A673 (cell line): ENCODE measurements at regions not wholly inside any gene's neighbourhood (a gene's known extent, or its start where the extent isn't known, plus 50 kb on each side); places are given as distances from the start of the nearest gene placed in this dataset.

ENCODE experiments used
- BruUV-seq: library from RNA; stranded (reverse); fragments of 400-500 nt; replicated peaks from 2 replicates; lab custom pipeline; 2021; lab: Mats Ljungman, UMichigan
- CTCF ChIA-PET: fragments of 300-600 bp; sonication (Branson Sonifier 250); formaldehyde crosslinking; loops from one replicate; lab custom pipeline; 2022; ENCODE audit warnings: antibody characterized with exemption; lab: Charles Lee
- POLR2A ChIA-PET: fragments of 300-600 bp; sonication (Branson Sonifier 250); formaldehyde crosslinking; loops from one replicate; lab custom pipeline; 2022; ENCODE audit warnings: antibody characterized with exemption; ENCODE audit not compliant: low non-redundant PET; lab: Charles Lee
- DNase-seq: peaks from one replicate; pipeline ENCODE4 v3.0.0-alpha.2; 2015; ENCODE audit warnings: low spot score
- H3K27ac ChIP-seq: fragments of 200-600 bp; sonication (generic); 2 replicates; pipeline ENCODE4 v1.5.1; 2016; ENCODE audit warnings: mixed run types, low read depth, mild to moderate bottlenecking, mixed read lengths, antibody characterized with exemption, low read length; ENCODE audit not compliant: poor library complexity, severe bottlenecking
- H3K27me3 ChIP-seq: fragments of 200-600 bp; sonication (generic); replicated peaks from 2 replicates; pipeline ENCODE4 v1.6.1; 2017; ENCODE audit warnings: mixed run types, low read depth, mild to moderate bottlenecking, mixed read lengths, antibody characterized with exemption, low read length; ENCODE audit not compliant: insufficient read depth, poor library complexity
- H3K36me3 ChIP-seq: fragments of 200-600 bp; sonication (generic); 2 replicates; pipeline ENCODE4 v1.6.1; 2016; ENCODE audit warnings: mixed run types, mild to moderate bottlenecking, mixed read lengths, antibody characterized with exemption, low read length; ENCODE audit not compliant: insufficient read depth, poor library complexity, severe bottlenecking
- H3K4me1 ChIP-seq: fragments of 200-600 bp; sonication (generic); 2 replicates; pipeline ENCODE4 v1.6.1; 2017; ENCODE audit warnings: mixed run types, mild to moderate bottlenecking, mixed read lengths, antibody characterized with exemption, low read length; ENCODE audit not compliant: insufficient read depth, poor library complexity, severe bottlenecking
- H3K4me3 ChIP-seq: fragments of 200-600 bp; sonication (generic); 2 replicates; pipeline ENCODE4 v1.5.1; 2016; ENCODE audit warnings: low read depth, mixed run types, mild to moderate bottlenecking, mixed read lengths, low read length; ENCODE audit not compliant: poor library complexity, severe bottlenecking
- H3K9me3 ChIP-seq: fragments of 200-600 bp; sonication (generic); 2 replicates; pipeline ENCODE4 v1.6.1; 2016; ENCODE audit warnings: mixed run types, low read depth, mild to moderate bottlenecking, mixed read lengths, antibody characterized with exemption, low read length; ENCODE audit not compliant: poor library complexity, severe bottlenecking
- EZH2 ChIP-seq: fragments of 200-600 bp; sonication (generic); IDR thresholded peaks from 2 replicates; pipeline ENCODE4 v1.6.1; 2017; ENCODE audit warnings: borderline replicate concordance, low read depth, mild to moderate bottlenecking, mixed read lengths, antibody characterized with exemption, low read length; ENCODE audit not compliant: poor library complexity, severe bottlenecking
- intact Hi-C: fragments of 100-400 bp; cut with micrococcal nuclease; formaldehyde crosslinking; loops from one replicate; pipeline ENCODE4 v1.10.0; 2022; ENCODE audit not compliant: unreplicated experiment
- TF ChIP-seq, protein P1 (sequence below): fragments of 300-800, 200-600 bp; sonication (generic); conservative IDR thresholded peaks from 2 replicates; pipeline ENCODE4 v1.5.1; 2017; ENCODE audit warnings: low read depth, mild to moderate bottlenecking, antibody characterized with exemption, low read length, moderate library complexity, mixed read lengths

DNA sequence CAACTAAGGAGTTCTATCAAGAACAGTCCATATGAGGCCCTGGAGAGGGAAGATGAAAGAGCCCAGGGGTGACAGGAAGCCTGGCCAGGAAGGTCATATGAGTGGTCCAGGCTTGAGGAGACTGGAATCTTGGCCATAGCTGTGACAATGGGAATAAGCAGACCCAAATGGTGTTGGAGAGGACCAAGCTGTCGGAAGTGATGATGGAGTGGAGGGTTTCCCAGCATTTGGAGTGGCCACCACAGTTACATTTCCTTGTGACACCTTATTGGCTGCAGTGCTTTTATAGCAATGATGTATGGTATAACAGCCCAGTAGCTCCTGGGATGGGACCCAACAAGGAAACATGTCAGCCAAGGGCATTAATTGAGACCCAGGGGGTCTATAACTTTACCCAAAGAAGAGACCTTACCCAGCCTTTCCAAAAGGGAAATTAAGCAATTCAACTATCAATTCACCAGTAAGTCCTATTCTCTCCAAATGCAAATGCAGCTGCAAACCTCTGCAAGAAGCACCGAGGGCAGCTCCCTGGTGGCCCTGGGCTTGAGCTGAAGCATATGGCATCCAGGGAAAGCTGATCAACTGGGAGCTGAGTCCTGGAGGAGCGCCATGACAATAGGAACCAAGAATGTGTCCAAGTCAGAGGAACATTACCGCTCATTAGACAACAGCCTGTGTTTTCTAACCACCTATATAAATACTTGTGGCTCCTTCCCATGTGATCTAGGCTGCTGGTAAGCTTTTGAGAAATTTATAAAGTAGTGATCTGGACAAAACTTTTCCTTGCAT is 219.4 kb downstream of the SOD2 start:
- no peak for TF ChIP-seq EZH2
- TF ChIP-seq, protein P1, sequence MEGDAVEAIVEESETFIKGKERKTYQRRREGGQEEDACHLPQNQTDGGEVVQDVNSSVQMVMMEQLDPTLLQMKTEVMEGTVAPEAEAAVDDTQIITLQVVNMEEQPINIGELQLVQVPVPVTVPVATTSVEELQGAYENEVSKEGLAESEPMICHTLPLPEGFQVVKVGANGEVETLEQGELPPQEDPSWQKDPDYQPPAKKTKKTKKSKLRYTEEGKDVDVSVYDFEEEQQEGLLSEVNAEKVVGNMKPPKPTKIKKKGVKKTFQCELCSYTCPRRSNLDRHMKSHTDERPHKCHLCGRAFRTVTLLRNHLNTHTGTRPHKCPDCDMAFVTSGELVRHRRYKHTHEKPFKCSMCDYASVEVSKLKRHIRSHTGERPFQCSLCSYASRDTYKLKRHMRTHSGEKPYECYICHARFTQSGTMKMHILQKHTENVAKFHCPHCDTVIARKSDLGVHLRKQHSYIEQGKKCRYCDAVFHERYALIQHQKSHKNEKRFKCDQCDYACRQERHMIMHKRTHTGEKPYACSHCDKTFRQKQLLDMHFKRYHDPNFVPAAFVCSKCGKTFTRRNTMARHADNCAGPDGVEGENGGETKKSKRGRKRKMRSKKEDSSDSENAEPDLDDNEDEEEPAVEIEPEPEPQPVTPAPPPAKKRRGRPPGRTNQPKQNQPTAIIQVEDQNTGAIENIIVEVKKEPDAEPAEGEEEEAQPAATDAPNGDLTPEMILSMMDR = no peak
- H3K4me1 ChIP-seq = no peaks in the 10 kb centered on the region
- ChIA-PET POLR2A (no interaction called here), CTCF (no interaction called here)
- no peaks in the 10 kb centered on the region for H3K36me3 ChIP-seq
- DNase-seq = no peak
- no peaks in the 10 kb centered on the region for H3K9me3 ChIP-seq
- no peaks in the 10 kb centered on the region for H3K27me3 ChIP-seq
- H3K4me3 ChIP-seq = no peak overlapping the region
- no TSS peak for BruUV-seq
- intact Hi-C loops = no loop called here
- H3K27ac ChIP-seq = no peak overlapping the region

DNA sequence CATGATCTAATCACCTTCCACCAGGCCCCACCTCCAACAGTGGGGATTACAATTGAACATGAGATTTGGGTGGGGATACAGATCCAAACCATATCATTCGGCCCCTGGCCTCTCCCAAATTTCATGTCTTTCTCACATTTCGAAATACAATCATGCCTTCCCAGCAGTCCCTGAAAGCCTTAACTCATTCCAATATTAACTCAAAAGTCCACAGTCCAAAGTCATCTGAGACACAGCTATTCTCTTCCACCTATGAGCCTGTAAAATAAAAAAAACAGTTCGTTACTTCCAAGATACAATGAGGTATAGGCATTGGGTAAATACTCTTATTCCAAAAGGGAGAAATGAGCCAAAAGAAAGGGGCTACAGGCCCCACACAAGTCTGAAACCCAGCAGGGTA is 222.6 kb downstream of the SOD2 start:
- CTCF ChIA-PET = no interaction called here
- intact Hi-C loops = no loop called here
- Histone ChIP-seq H3K4me3 (no peak overlapping the region), H3K4me1 (no peaks in the 10 kb centered on the region), H3K27ac (no peak overlapping the region), H3K9me3 (no peaks in the 10 kb centered on the region), H3K36me3 (no peaks in the 10 kb centered on the region), H3K27me3 (no peaks in the 10 kb centered on the region)
- TF ChIP-seq, protein P1 = no peak
- no peak for TF ChIP-seq EZH2
- POLR2A ChIA-PET = no interaction called here
- no peak for DNase-seq
- no TSS peak for BruUV-seq

- no peak overlapping the region for H3K27ac ChIP-seq
- DNase-seq = no peak
- H3K36me3 ChIP-seq = no peaks in the 10 kb centered on the region
- H3K27me3 ChIP-seq = no peaks in the 10 kb centered on the region
- no peaks in the 10 kb centered on the region for H3K4me1 ChIP-seq
- TF ChIP-seq, protein P1 = no peak
- no peak for TF ChIP-seq EZH2
- no peak overlapping the region for H3K4me3 ChIP-seq
- CTCF ChIA-PET = no interaction called here
- POLR2A ChIA-PET = no interaction called here
- intact Hi-C loops = no loop called here
- no TSS peak for BruUV-seq
- no peaks in the 10 kb centered on the region for H3K9me3 ChIP-seq
Observed at GRCh38 chr6:159469443-159469842, 223.6 kb downstream of the SOD2 start.
